GM12874 (cell line): ENCODE measurements at regions not wholly inside any gene's neighbourhood (a gene's known extent, or its start where the extent isn't known, plus 50 kb on each side); places are given as distances from the start of the nearest gene placed in this dataset.

ENCODE experiments used
- CTCF ChIP-seq: IDR thresholded peaks from 2 replicates; pipeline ENCODE4 v1.5.1; 2011; ENCODE audit warnings: low read depth, mild to moderate bottlenecking, control low read depth, low read length, moderate library complexity; ENCODE audit not compliant: insufficient read depth

- TF ChIP-seq CTCF, result no peak
Measured at GRCh38 chr6:11855743-11856142, 77.1 kb upstream of the ADTRP start.

GRCh38 chr6:11854408-11855165 is 76.0 kb upstream of the ADTRP start:
- no peak for TF ChIP-seq CTCF

- TF ChIP-seq CTCF, result no peak
Measured at GRCh38 chr6:11853678-11854407, 75.2 kb upstream of the ADTRP start.

- TF ChIP-seq CTCF, result no peak
Measured at GRCh38 chr6:11852061-11852651, 73.6 kb upstream of the ADTRP start.

GRCh38 chr6:11851387-11851786 is 72.8 kb upstream of the ADTRP start:
- no peak for TF ChIP-seq CTCF

GRCh38 chr6:11848852-11849731 is 70.5 kb upstream of the ADTRP start:
- no peak for TF ChIP-seq CTCF

- no peak for TF ChIP-seq CTCF
Measured at GRCh38 chr6:11848346-11848651, 69.7 kb upstream of the ADTRP start.
